ENCODE measurements at regions not wholly inside any gene's neighbourhood (a gene's known extent, or its start where the extent isn't known, plus 50 kb on each side); places are given as distances from the start of the nearest gene placed in this dataset.

GRCh38 chr16:73354434-73354833 lies 306.5 kb upstream of the ZFHX3 start:
- Histone ChIP-seq H3K27me3 (ENCODE audit: control insufficient read depth, insufficient read depth, low read length, poor library complexity, severe bottlenecking) (no peaks in the 10 kb centered on the region), H3K27ac (ENCODE audit: insufficient read depth, low read depth, low read length, poor library complexity, severe bottlenecking) (no peak overlapping the region), H3K9me3 (ENCODE audit: control insufficient read depth, low read length) (no peaks in the 10 kb centered on the region), H3K4me1 (ENCODE audit: control insufficient read depth, insufficient read depth, low read length) (peaks cover 17% of the 10 kb centered on the region), H3K4me3 (ENCODE audit: insufficient read depth, low read depth, low read length) (no peak overlapping the region), H3K36me3 (ENCODE audit: control insufficient read depth, insufficient read depth, low read length) (no peaks in the 10 kb centered on the region)
- WGBS, 2 experiments, result 65 to 66% methylated on average over 10 of the region's 10 CpGs

- WGBS, 2 experiments, result 93 to 94% methylated on average over 18 of the region's 18 CpGs
- no peaks in the 10 kb centered on the region for H3K27me3 ChIP-seq (ENCODE audit: control insufficient read depth, insufficient read depth, low read length, poor library complexity, severe bottlenecking)
- H3K9me3 ChIP-seq (ENCODE audit: control insufficient read depth, low read length), result no peaks in the 10 kb centered on the region
- H3K36me3 ChIP-seq (ENCODE audit: control insufficient read depth, insufficient read depth, low read length), result no peaks in the 10 kb centered on the region
- H3K4me3 ChIP-seq (ENCODE audit: insufficient read depth, low read depth, low read length), result no peak overlapping the region
- H3K4me1 ChIP-seq (ENCODE audit: control insufficient read depth, insufficient read depth, low read length), result peaks cover 17% of the 10 kb centered on the region
- H3K27ac ChIP-seq (ENCODE audit: insufficient read depth, low read depth, low read length, poor library complexity, severe bottlenecking), result no peak overlapping the region
Observed at GRCh38 chr16:73350707-73351452, 303.0 kb upstream of the ZFHX3 start.

- Histone ChIP-seq H3K27ac (ENCODE audit: insufficient read depth, low read depth, low read length, poor library complexity, severe bottlenecking) (no peak overlapping the region), H3K4me1 (ENCODE audit: control insufficient read depth, insufficient read depth, low read length) (peaks cover 9% of the 10 kb centered on the region), H3K36me3 (ENCODE audit: control insufficient read depth, insufficient read depth, low read length) (no peaks in the 10 kb centered on the region), H3K4me3 (ENCODE audit: insufficient read depth, low read depth, low read length) (no peak overlapping the region), H3K27me3 (ENCODE audit: control insufficient read depth, insufficient read depth, low read length, poor library complexity, severe bottlenecking) (no peaks in the 10 kb centered on the region), H3K9me3 (ENCODE audit: control insufficient read depth, low read length) (no peaks in the 10 kb centered on the region)
- 96% methylated on average over 7 of the region's 7 CpGs for WGBS, 2 experiments
Observed at GRCh38 chr16:73347500-73348375, 299.8 kb upstream of the ZFHX3 start.

- Histone ChIP-seq H3K27me3 (ENCODE audit: control insufficient read depth, insufficient read depth, low read length, poor library complexity, severe bottlenecking) (peaks cover 3% of the 10 kb centered on the region), H3K36me3 (ENCODE audit: control insufficient read depth, insufficient read depth, low read length) (no peaks in the 10 kb centered on the region), H3K9me3 (ENCODE audit: control insufficient read depth, low read length) (no peaks in the 10 kb centered on the region), H3K4me1 (ENCODE audit: control insufficient read depth, insufficient read depth, low read length) (no peaks in the 10 kb centered on the region), H3K4me3 (ENCODE audit: insufficient read depth, low read depth, low read length) (no peak overlapping the region), H3K27ac (ENCODE audit: insufficient read depth, low read depth, low read length, poor library complexity, severe bottlenecking) (no peak overlapping the region)
- 73 to 77% methylated on average over 6 of the region's 6 CpGs for WGBS, 2 experiments
Observed at GRCh38 chr16:73339821-73340220, 291.9 kb upstream of the ZFHX3 start.

GRCh38 chr16:73337373-73338296 lies 289.7 kb upstream of the ZFHX3 start:
- Histone ChIP-seq H3K9me3 (ENCODE audit: control insufficient read depth, low read length) (no peaks in the 10 kb centered on the region), H3K36me3 (ENCODE audit: control insufficient read depth, insufficient read depth, low read length) (no peaks in the 10 kb centered on the region), H3K27ac (ENCODE audit: insufficient read depth, low read depth, low read length, poor library complexity, severe bottlenecking) (no peak overlapping the region), H3K27me3 (ENCODE audit: control insufficient read depth, insufficient read depth, low read length, poor library complexity, severe bottlenecking) (peaks cover 3% of the 10 kb centered on the region), H3K4me3 (ENCODE audit: insufficient read depth, low read depth, low read length) (no peak overlapping the region), H3K4me1 (ENCODE audit: control insufficient read depth, insufficient read depth, low read length) (no peaks in the 10 kb centered on the region)
- 85 to 87% methylated on average over 11 of the region's 11 CpGs for WGBS, 2 experiments

GRCh38 chr16:73329358-73330286 lies 281.7 kb upstream of the ZFHX3 start:
- H3K27me3 ChIP-seq (ENCODE audit: control insufficient read depth, insufficient read depth, low read length, poor library complexity, severe bottlenecking), result no peaks in the 10 kb centered on the region
- WGBS, 2 experiments, result 84 to 88% methylated on average over 16 of the region's 16 CpGs
- H3K36me3 ChIP-seq (ENCODE audit: control insufficient read depth, insufficient read depth, low read length), result no peaks in the 10 kb centered on the region
- H3K4me1 ChIP-seq (ENCODE audit: control insufficient read depth, insufficient read depth, low read length), result peaks cover 8% of the 10 kb centered on the region
- H3K4me3 ChIP-seq (ENCODE audit: insufficient read depth, low read depth, low read length), result no peak overlapping the region
- no peaks in the 10 kb centered on the region for H3K9me3 ChIP-seq (ENCODE audit: control insufficient read depth, low read length)
- no peak overlapping the region for H3K27ac ChIP-seq (ENCODE audit: insufficient read depth, low read depth, low read length, poor library complexity, severe bottlenecking)

- no peak overlapping the region for H3K4me3 ChIP-seq (ENCODE audit: insufficient read depth, low read depth, low read length)
- H3K9me3 ChIP-seq (ENCODE audit: control insufficient read depth, low read length), result no peaks in the 10 kb centered on the region
- no peak overlapping the region for H3K27ac ChIP-seq (ENCODE audit: insufficient read depth, low read depth, low read length, poor library complexity, severe bottlenecking)
- 78 to 87% methylated on average over 5 of the region's 5 CpGs for WGBS, 2 experiments
- H3K4me1 ChIP-seq (ENCODE audit: control insufficient read depth, insufficient read depth, low read length), result peaks cover 11% of the 10 kb centered on the region
- H3K36me3 ChIP-seq (ENCODE audit: control insufficient read depth, insufficient read depth, low read length), result no peaks in the 10 kb centered on the region
- no peaks in the 10 kb centered on the region for H3K27me3 ChIP-seq (ENCODE audit: control insufficient read depth, insufficient read depth, low read length, poor library complexity, severe bottlenecking)
Observed at GRCh38 chr16:73326770-73327470, 279.0 kb upstream of the ZFHX3 start.

GRCh38 chr16:73326221-73326620 lies 278.3 kb upstream of the ZFHX3 start:
- no peak overlapping the region for H3K27ac ChIP-seq (ENCODE audit: insufficient read depth, low read depth, low read length, poor library complexity, severe bottlenecking)
- no peaks in the 10 kb centered on the region for H3K27me3 ChIP-seq (ENCODE audit: control insufficient read depth, insufficient read depth, low read length, poor library complexity, severe bottlenecking)
- H3K36me3 ChIP-seq (ENCODE audit: control insufficient read depth, insufficient read depth, low read length), result no peaks in the 10 kb centered on the region
- H3K4me3 ChIP-seq (ENCODE audit: insufficient read depth, low read depth, low read length), result no peak overlapping the region
- WGBS, 2 experiments, result 93 to 95% methylated on average over 7 of the region's 7 CpGs
- H3K4me1 ChIP-seq (ENCODE audit: control insufficient read depth, insufficient read depth, low read length), result peaks cover 13% of the 10 kb centered on the region
- H3K9me3 ChIP-seq (ENCODE audit: control insufficient read depth, low read length), result no peaks in the 10 kb centered on the region

- Histone ChIP-seq H3K27me3 (ENCODE audit: control insufficient read depth, insufficient read depth, low read length, poor library complexity, severe bottlenecking) (no peaks in the 10 kb centered on the region), H3K27ac (ENCODE audit: insufficient read depth, low read depth, low read length, poor library complexity, severe bottlenecking) (no peak overlapping the region), H3K4me3 (ENCODE audit: insufficient read depth, low read depth, low read length) (no peak overlapping the region), H3K36me3 (ENCODE audit: control insufficient read depth, insufficient read depth, low read length) (no peaks in the 10 kb centered on the region), H3K9me3 (ENCODE audit: control insufficient read depth, low read length) (no peaks in the 10 kb centered on the region), H3K4me1 (ENCODE audit: control insufficient read depth, insufficient read depth, low read length) (peaks cover 14% of the 10 kb centered on the region)
- 90 to 93% methylated on average over 1 of the region's 1 CpG for WGBS, 2 experiments
Observed at GRCh38 chr16:73323880-73324279, 276.0 kb upstream of the ZFHX3 start.

All from ectodermal cell (in vitro differentiated cells).